ENCODE measurements at regions not wholly inside any gene's neighbourhood (a gene's known extent, or its start where the extent isn't known, plus 50 kb on each side); places are given as distances from the start of the nearest gene placed in this dataset.

DNA sequence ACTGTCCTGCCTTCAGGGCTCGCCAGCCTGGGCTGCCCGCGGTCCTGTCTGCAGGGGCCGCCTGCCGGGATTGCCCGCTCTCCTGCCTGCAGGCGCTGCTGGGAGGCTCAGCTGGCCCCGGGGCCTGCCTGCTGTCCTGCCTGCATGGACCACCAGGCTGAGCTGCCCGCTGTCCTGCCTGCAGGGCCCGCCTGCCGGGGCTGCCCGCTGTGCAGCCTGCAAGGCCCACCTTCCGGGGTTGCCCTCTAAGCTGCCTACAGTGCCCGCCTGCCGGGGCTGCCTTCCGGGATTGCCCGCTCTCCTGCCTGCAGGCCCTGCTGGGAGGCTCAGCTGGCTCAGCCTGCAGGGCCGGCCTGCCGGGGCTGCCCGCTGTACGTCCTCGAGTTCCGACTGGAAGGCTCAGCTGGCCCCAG, 164.4 kb downstream of the GLRX3 start:
- no peak for TF ChIP-seq ZSCAN20 (CRISPR knock-in tag; IDR thresholded peaks at IDR 0.05)
- TF ChIP-seq CHD4 (IDR thresholded peaks at IDR 0.05; ENCODE audit: borderline replicate concordance), result no peak
- TF ChIP-seq TP53 (CRISPR knock-in tag; IDR thresholded peaks at IDR 0.05), result no peak
- TF ChIP-seq RARB (CRISPR knock-in tag; IDR thresholded peaks at IDR 0.05), result no peak
- TF ChIP-seq CHD2 (IDR thresholded peaks at IDR 0.05; ENCODE audit: low read length, partially characterized antibody), result no peak
- TF ChIP-seq, protein P1, sequence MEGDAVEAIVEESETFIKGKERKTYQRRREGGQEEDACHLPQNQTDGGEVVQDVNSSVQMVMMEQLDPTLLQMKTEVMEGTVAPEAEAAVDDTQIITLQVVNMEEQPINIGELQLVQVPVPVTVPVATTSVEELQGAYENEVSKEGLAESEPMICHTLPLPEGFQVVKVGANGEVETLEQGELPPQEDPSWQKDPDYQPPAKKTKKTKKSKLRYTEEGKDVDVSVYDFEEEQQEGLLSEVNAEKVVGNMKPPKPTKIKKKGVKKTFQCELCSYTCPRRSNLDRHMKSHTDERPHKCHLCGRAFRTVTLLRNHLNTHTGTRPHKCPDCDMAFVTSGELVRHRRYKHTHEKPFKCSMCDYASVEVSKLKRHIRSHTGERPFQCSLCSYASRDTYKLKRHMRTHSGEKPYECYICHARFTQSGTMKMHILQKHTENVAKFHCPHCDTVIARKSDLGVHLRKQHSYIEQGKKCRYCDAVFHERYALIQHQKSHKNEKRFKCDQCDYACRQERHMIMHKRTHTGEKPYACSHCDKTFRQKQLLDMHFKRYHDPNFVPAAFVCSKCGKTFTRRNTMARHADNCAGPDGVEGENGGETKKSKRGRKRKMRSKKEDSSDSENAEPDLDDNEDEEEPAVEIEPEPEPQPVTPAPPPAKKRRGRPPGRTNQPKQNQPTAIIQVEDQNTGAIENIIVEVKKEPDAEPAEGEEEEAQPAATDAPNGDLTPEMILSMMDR (IDR thresholded peaks at IDR 0.05), result no peak
- TF ChIP-seq FOSB (CRISPR knock-in tag; IDR thresholded peaks at IDR 0.05), result no peak
- TF ChIP-seq, protein P2, sequence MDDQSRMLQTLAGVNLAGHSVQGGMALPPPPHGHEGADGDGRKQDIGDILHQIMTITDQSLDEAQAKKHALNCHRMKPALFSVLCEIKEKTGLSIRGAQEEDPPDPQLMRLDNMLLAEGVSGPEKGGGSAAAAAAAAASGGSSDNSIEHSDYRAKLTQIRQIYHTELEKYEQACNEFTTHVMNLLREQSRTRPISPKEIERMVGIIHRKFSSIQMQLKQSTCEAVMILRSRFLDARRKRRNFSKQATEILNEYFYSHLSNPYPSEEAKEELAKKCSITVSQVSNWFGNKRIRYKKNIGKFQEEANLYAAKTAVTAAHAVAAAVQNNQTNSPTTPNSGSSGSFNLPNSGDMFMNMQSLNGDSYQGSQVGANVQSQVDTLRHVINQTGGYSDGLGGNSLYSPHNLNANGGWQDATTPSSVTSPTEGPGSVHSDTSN (IDR thresholded peaks at IDR 0.05), result no peak
- TF ChIP-seq JUN (IDR thresholded peaks at IDR 0.05), result no peak
- TF ChIP-seq POLR2AphosphoS2 (conservative IDR thresholded peaks at IDR 0.05; ENCODE audit: low read length), result no peak
- no peak for TF ChIP-seq GATA3 (IDR thresholded peaks at IDR 0.05; ENCODE audit: borderline replicate concordance)
- TF ChIP-seq, protein P3, sequence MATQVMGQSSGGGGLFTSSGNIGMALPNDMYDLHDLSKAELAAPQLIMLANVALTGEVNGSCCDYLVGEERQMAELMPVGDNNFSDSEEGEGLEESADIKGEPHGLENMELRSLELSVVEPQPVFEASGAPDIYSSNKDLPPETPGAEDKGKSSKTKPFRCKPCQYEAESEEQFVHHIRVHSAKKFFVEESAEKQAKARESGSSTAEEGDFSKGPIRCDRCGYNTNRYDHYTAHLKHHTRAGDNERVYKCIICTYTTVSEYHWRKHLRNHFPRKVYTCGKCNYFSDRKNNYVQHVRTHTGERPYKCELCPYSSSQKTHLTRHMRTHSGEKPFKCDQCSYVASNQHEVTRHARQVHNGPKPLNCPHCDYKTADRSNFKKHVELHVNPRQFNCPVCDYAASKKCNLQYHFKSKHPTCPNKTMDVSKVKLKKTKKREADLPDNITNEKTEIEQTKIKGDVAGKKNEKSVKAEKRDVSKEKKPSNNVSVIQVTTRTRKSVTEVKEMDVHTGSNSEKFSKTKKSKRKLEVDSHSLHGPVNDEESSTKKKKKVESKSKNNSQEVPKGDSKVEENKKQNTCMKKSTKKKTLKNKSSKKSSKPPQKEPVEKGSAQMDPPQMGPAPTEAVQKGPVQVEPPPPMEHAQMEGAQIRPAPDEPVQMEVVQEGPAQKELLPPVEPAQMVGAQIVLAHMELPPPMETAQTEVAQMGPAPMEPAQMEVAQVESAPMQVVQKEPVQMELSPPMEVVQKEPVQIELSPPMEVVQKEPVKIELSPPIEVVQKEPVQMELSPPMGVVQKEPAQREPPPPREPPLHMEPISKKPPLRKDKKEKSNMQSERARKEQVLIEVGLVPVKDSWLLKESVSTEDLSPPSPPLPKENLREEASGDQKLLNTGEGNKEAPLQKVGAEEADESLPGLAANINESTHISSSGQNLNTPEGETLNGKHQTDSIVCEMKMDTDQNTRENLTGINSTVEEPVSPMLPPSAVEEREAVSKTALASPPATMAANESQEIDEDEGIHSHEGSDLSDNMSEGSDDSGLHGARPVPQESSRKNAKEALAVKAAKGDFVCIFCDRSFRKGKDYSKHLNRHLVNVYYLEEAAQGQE (IDR thresholded peaks at IDR 0.05), result no peak
- TF ChIP-seq, protein P4, sequence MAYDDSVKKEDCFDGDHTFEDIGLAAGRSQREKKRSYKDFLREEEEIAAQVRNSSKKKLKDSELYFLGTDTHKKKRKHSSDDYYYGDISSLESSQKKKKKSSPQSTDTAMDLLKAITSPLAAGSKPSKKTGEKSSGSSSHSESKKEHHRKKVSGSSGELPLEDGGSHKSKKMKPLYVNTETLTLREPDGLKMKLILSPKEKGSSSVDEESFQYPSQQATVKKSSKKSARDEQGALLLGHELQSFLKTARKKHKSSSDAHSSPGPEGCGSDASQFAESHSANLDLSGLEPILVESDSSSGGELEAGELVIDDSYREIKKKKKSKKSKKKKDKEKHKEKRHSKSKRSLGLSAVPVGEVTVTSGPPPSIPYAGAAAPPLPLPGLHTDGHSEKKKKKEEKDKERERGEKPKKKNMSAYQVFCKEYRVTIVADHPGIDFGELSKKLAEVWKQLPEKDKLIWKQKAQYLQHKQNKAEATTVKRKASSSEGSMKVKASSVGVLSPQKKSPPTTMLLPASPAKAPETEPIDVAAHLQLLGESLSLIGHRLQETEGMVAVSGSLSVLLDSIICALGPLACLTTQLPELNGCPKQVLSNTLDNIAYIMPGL (CRISPR knock-in tag; IDR thresholded peaks at IDR 0.05; ENCODE audit: borderline replicate concordance), result no peak
- no peak for TF ChIP-seq SREBF2 (IDR thresholded peaks at IDR 0.05)
- TF ChIP-seq EHMT2 (IDR thresholded peaks at IDR 0.05; ENCODE audit: low read depth), result no peak
- no peak for TF ChIP-seq FOSL2 (IDR thresholded peaks at IDR 0.05)
- no peak for TF ChIP-seq FOSL2 (CRISPR knock-in tag; IDR thresholded peaks at IDR 0.05)
- TF ChIP-seq, protein P5, sequence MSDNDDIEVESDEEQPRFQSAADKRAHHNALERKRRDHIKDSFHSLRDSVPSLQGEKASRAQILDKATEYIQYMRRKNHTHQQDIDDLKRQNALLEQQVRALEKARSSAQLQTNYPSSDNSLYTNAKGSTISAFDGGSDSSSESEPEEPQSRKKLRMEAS (IDR thresholded peaks at IDR 0.05), result no peak
- H3K4me1 ChIP-seq, result no peaks in the 10 kb centered on the region
- POLR2A ChIA-PET, result no interaction called here
- no peak overlapping the region for H3K4me2 ChIP-seq
- no peak overlapping the region for H3K4me3 ChIP-seq
- no peaks in the 10 kb centered on the region; the same call in 2 of the 3 replicates for H3K9me3 ChIP-seq
- CTCF ChIA-PET, result no interaction called here
- WGBS (ENCODE audit: missing lambda C conversion rate), result 70% methylated on average over 4 of the region's 23 CpGs
- DNase-seq (ENCODE audit: low read depth in 1 of 2, low spot score in 1 of 2) (no peak), FAIRE-seq (no peak), ATAC-seq (no peak)
- no peak overlapping the region for H3K27ac ChIP-seq

Data from A549 (cell line).